ENCODE measurements at regions not wholly inside any gene's neighbourhood (a gene's known extent, or its start where the extent isn't known, plus 50 kb on each side); places are given as distances from the start of the nearest gene placed in this dataset.

- no peak overlapping the region for H3K4me3 ChIP-seq (ENCODE audit: low read depth, low read length)
- TF ChIP-seq MYC (IDR thresholded peaks at IDR 0.05; ENCODE audit: low read depth, low read length) (no peak), CTCF (IDR thresholded peaks at IDR 0.05; ENCODE audit: low read depth, low read length) (no peak), POLR2A (IDR thresholded peaks at IDR 0.05; ENCODE audit: extremely low read depth, insufficient read length) (no peak), MAX (IDR thresholded peaks at IDR 0.05; ENCODE audit: low read depth, low read length) (no peak)
- no peak for DNase-seq (ENCODE audit: low read depth)
Observed at GRCh38 chr14:80271389-80271788, 60.1 kb upstream of the DIO2 start.

- DNase-seq (ENCODE audit: low read depth) = no peak
- H3K4me3 ChIP-seq (ENCODE audit: low read depth, low read length) = no peak overlapping the region
- TF ChIP-seq POLR2A (IDR thresholded peaks at IDR 0.05; ENCODE audit: extremely low read depth, insufficient read length) (no peak), MYC (IDR thresholded peaks at IDR 0.05; ENCODE audit: low read depth, low read length) (no peak), MAX (IDR thresholded peaks at IDR 0.05; ENCODE audit: low read depth, low read length) (no peak)
Observed at GRCh38 chr14:80269353-80269925, 58.1 kb upstream of the DIO2 start.

GRCh38 chr14:80266930-80267329 lies 55.6 kb upstream of the DIO2 start:
- no peak overlapping the region for H3K4me3 ChIP-seq (ENCODE audit: low read depth, low read length)
- DNase-seq (ENCODE audit: low read depth) = no peak
- TF ChIP-seq POLR2A (IDR thresholded peaks at IDR 0.05; ENCODE audit: extremely low read depth, insufficient read length) (no peak), MAX (IDR thresholded peaks at IDR 0.05; ENCODE audit: low read depth, low read length) (no peak), MYC (IDR thresholded peaks at IDR 0.05; ENCODE audit: low read depth, low read length) (no peak), CTCF (IDR thresholded peaks at IDR 0.05; ENCODE audit: low read depth, low read length) (no peak)

GRCh38 chr14:80264702-80265101 lies 53.4 kb upstream of the DIO2 start:
- H3K4me3 ChIP-seq (ENCODE audit: low read depth, low read length) = no peak overlapping the region
- no peak for DNase-seq (ENCODE audit: low read depth)
- TF ChIP-seq MYC (IDR thresholded peaks at IDR 0.05; ENCODE audit: low read depth, low read length) (no peak), POLR2A (IDR thresholded peaks at IDR 0.05; ENCODE audit: extremely low read depth, insufficient read length) (no peak), MAX (IDR thresholded peaks at IDR 0.05; ENCODE audit: low read depth, low read length) (no peak), CTCF (IDR thresholded peaks at IDR 0.05; ENCODE audit: low read depth, low read length) (no peak)
